HL-60 (cell line): ENCODE measurements at regions not wholly inside any gene's neighbourhood (a gene's known extent, or its start where the extent isn't known, plus 50 kb on each side); places are given as distances from the start of the nearest gene placed in this dataset.

Experiments
- DNase-seq, 2 experiments: peaks; one replicate each; pipeline ENCODE4 v3.0.0-alpha.2; 2010 to 2020; ENCODE audit warnings: low read depth in 1 of 2, low spot score in 1 of 2
- H3K27ac ChIP-seq: fragments of 250-450 bp; sonication (Bioruptor Pico); replicated peaks from 2 replicates; pipeline ENCODE4 v1.5.1; 2020; ENCODE audit warnings: mild to moderate bottlenecking, moderate library complexity
- H3K27me3 ChIP-seq: fragments of 250-450 bp; sonication (Bioruptor Pico); 2 replicates; pipeline ENCODE4 v1.5.1; 2021; ENCODE audit warnings: mild to moderate bottlenecking, moderate library complexity; ENCODE audit not compliant: insufficient read depth, poor library complexity, severe bottlenecking
- H3K4me3 ChIP-seq: replicated peaks from 2 replicates; pipeline ENCODE4 v1.5.1; 2011; ENCODE audit warnings: mild to moderate bottlenecking, control low read depth, low read length; ENCODE audit not compliant: insufficient read depth
- CTCF ChIP-seq: IDR thresholded peaks from one replicate; pipeline ENCODE4 v1.5.1; 2011; ENCODE audit warnings: low read length, control low read depth, inconsistent platforms; ENCODE audit not compliant: insufficient read depth
- GABPA ChIP-seq: IDR thresholded peaks from 2 replicates; pipeline ENCODE4 v1.6.1; 2012; ENCODE audit warnings: low read depth
- POLR2AphosphoS5 ChIP-seq: IDR thresholded peaks from 2 replicates; pipeline ENCODE4 v1.6.1; 2012; ENCODE audit warnings: low read depth
- SPI1 ChIP-seq: IDR thresholded peaks from 2 replicates; pipeline ENCODE4 v1.6.1; 2012; ENCODE audit warnings: low read depth, mild to moderate bottlenecking, borderline replicate concordance
- TF ChIP-seq, protein P1 (sequence below): IDR thresholded peaks from 2 replicates; pipeline ENCODE4 v1.6.1; 2012; ENCODE audit warnings: low read depth; ENCODE audit not compliant: insufficient replicate concordance

DNA sequence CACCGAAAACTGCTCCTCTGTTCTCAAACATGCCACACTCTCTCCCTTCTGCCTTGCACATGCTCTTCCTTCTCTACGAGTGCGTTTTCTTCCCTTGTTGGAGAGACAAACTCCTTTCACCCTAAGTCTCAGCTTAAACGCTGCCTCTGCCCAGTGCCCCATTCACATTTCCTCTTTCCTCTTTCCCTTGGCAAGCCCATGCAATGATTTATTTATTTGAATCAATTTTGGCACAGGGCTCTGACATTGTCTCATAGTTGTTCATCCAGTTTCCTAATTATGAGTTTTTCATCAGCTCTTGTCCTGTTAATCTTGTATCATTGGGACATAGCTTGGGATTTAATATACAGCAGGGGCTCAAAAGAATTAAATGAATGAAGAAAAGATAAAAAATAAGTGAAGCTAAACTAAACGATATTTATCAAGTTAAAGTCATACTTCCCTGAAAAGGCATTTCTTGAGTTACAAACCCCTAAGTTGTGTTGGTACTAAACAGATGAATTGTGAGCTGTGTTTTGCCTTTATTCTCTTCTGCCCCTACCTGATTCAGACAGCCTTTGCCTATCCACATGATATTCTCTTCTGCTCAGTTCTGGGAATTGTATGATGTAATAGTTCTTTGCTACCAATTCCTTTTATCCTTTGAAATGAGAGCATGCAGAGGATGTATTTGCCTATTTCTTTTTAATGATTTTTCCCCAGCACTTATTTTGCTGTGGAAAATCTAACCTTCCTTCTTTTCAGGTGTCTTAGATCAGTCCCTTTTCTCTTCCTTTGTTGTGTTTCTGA lies 704.4 kb downstream of the UTRN start:
- TF ChIP-seq GABPA, result no peak
- TF ChIP-seq, protein P1, sequence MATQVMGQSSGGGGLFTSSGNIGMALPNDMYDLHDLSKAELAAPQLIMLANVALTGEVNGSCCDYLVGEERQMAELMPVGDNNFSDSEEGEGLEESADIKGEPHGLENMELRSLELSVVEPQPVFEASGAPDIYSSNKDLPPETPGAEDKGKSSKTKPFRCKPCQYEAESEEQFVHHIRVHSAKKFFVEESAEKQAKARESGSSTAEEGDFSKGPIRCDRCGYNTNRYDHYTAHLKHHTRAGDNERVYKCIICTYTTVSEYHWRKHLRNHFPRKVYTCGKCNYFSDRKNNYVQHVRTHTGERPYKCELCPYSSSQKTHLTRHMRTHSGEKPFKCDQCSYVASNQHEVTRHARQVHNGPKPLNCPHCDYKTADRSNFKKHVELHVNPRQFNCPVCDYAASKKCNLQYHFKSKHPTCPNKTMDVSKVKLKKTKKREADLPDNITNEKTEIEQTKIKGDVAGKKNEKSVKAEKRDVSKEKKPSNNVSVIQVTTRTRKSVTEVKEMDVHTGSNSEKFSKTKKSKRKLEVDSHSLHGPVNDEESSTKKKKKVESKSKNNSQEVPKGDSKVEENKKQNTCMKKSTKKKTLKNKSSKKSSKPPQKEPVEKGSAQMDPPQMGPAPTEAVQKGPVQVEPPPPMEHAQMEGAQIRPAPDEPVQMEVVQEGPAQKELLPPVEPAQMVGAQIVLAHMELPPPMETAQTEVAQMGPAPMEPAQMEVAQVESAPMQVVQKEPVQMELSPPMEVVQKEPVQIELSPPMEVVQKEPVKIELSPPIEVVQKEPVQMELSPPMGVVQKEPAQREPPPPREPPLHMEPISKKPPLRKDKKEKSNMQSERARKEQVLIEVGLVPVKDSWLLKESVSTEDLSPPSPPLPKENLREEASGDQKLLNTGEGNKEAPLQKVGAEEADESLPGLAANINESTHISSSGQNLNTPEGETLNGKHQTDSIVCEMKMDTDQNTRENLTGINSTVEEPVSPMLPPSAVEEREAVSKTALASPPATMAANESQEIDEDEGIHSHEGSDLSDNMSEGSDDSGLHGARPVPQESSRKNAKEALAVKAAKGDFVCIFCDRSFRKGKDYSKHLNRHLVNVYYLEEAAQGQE, result no peak
- TF ChIP-seq SPI1, result no peak
- TF ChIP-seq CTCF, result no peak
- TF ChIP-seq POLR2AphosphoS5, result no peak
- no peak overlapping the region for H3K27ac ChIP-seq
- DNase-seq, result no peak
- H3K27me3 ChIP-seq, result peaks cover 3% of the 10 kb centered on the region
- no peak overlapping the region for H3K4me3 ChIP-seq

GRCh38 chr6:144990784-144991183 lies 705.6 kb downstream of the UTRN start:
- peaks cover 3% of the 10 kb centered on the region for H3K27me3 ChIP-seq
- no peak overlapping the region for H3K4me3 ChIP-seq
- H3K27ac ChIP-seq, result no peak overlapping the region
- DNase-seq, result no peak
- TF ChIP-seq SPI1, result no peak
- no peak for TF ChIP-seq CTCF

GRCh38 chr6:144993870-144994269 lies 708.7 kb downstream of the UTRN start:
- Histone ChIP-seq H3K27ac (no peak overlapping the region), H3K4me3 (no peak overlapping the region), H3K27me3 (peaks cover 3% of the 10 kb centered on the region)
- DNase-seq, result no peak
- TF ChIP-seq POLR2AphosphoS5 (no peak), CTCF (no peak), GABPA (no peak), SPI1 (no peak)
- TF ChIP-seq, protein P1, result no peak

DNA sequence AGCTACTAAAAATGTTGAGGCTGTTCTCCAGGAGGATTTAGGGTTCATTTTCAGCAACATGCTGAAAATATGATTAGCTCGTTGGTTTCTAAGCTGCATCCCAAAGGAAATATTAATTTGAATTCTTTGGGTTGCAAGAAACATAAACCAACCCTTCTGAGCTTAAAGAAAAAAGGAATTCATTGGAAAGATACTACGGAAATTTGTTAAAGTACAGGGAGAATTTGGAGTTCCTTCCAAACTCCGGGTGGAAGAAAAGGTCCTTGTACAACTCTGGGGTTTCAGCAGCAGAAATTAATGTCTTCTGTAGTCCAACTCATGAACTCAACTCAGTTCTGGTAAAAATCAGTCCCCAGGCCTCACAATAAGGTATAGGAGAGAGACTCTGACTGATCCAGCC lies 712.9 kb downstream of the UTRN start:
- TF ChIP-seq CTCF (no peak), POLR2AphosphoS5 (no peak), SPI1 (no peak), GABPA (no peak)
- TF ChIP-seq, protein P1, result no peak
- Histone ChIP-seq H3K27me3 (no peaks in the 10 kb centered on the region), H3K4me3 (no peak overlapping the region), H3K27ac (no peak overlapping the region)
- DNase-seq, result no peak
